ENCODE measurements at regions not wholly inside any gene's neighbourhood (a gene's known extent, or its start where the extent isn't known, plus 50 kb on each side); places are given as distances from the start of the nearest gene placed in this dataset.
"Not testable (repeated sequence)": the region's sequence is repeated elsewhere in the genome, so short reads cannot be mapped to it uniquely, and the experiment has no call there.

DNA sequence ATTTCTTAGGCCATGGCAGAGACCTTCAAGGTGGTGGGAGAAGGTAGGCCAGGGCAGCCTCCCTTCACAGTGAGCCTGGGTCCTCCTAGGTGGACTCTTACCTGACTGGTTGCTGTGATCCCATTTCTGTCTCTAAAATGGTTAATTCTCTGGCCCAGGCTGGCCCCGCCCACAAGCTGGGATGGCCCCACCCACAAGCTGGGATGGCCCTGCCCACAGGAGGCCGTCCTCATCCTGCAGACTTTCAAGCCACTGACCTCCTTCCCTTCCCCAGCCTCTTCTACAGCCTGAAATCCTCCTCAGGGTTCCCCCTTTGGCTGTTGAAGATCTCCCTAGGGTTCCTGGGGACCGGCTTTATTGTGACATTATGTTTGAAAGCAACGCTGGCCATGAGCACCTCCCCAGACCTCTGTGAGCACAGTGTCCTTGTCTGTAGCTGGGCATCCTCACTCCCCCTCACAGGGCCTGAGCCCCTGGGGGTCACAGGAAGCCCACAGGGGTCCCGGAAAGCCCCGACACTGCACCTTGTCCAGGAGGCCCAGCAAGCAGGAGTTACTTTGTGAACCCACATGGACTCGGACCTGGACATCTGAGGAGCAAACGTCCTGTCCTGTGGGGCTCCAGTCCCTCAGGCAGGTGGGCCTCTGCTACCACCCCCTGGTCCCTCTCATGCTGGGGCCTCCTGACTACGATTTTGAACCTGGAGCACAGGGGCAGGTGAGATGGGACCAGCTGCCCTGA lies 621.7 kb downstream of the MATN1 start:
- TF ChIP-seq, protein P1, sequence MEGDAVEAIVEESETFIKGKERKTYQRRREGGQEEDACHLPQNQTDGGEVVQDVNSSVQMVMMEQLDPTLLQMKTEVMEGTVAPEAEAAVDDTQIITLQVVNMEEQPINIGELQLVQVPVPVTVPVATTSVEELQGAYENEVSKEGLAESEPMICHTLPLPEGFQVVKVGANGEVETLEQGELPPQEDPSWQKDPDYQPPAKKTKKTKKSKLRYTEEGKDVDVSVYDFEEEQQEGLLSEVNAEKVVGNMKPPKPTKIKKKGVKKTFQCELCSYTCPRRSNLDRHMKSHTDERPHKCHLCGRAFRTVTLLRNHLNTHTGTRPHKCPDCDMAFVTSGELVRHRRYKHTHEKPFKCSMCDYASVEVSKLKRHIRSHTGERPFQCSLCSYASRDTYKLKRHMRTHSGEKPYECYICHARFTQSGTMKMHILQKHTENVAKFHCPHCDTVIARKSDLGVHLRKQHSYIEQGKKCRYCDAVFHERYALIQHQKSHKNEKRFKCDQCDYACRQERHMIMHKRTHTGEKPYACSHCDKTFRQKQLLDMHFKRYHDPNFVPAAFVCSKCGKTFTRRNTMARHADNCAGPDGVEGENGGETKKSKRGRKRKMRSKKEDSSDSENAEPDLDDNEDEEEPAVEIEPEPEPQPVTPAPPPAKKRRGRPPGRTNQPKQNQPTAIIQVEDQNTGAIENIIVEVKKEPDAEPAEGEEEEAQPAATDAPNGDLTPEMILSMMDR (IDR thresholded peaks at IDR 0.05; ENCODE audit: low read depth, low read length), result no peak
- H3K4me3 ChIP-seq (ENCODE audit: low read depth, low read length), result no peak overlapping the region

DNA sequence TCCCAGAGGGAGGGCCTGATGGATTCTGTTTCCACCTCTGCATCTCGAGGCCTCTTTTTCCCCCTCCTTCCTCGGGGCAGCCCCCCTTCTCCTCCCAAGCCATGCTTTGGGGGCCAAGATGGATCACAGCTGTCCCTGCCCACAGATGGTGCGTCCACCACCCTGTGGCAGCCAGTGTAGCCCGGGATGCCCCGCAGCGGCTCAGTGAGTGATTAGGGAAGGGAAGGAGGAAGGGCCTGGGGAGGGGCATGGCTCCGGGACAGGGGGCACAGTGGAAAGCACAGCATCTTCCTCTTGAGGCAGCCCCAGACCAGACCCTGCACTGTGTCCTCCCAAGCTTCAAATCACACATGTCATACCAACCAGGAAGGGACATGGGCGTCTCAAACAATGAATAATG lies 622.4 kb downstream of the MATN1 start:
- TF ChIP-seq, protein P1 (IDR thresholded peaks at IDR 0.05; ENCODE audit: low read depth, low read length), result no peak
- H3K4me3 ChIP-seq (ENCODE audit: low read depth, low read length), result no peak overlapping the region

DNA sequence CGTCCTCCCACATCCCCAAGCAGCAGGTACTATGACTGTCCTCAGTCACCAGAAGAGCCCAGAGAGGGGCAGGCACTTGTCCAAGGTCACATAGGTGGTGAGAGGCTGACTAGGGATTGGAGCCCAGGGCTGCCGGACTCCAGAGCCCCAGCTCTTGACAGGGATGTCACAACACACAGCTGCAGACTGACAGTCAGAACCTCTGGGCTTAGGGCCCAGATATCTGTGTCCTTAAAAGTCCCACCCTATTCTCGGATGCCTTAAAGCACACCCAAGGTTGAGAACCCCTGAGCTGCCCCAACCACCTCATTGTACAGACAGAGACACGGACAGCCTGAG lies 622.9 kb downstream of the MATN1 start:
- H3K4me3 ChIP-seq (ENCODE audit: low read depth, low read length), result no peak overlapping the region

DNA sequence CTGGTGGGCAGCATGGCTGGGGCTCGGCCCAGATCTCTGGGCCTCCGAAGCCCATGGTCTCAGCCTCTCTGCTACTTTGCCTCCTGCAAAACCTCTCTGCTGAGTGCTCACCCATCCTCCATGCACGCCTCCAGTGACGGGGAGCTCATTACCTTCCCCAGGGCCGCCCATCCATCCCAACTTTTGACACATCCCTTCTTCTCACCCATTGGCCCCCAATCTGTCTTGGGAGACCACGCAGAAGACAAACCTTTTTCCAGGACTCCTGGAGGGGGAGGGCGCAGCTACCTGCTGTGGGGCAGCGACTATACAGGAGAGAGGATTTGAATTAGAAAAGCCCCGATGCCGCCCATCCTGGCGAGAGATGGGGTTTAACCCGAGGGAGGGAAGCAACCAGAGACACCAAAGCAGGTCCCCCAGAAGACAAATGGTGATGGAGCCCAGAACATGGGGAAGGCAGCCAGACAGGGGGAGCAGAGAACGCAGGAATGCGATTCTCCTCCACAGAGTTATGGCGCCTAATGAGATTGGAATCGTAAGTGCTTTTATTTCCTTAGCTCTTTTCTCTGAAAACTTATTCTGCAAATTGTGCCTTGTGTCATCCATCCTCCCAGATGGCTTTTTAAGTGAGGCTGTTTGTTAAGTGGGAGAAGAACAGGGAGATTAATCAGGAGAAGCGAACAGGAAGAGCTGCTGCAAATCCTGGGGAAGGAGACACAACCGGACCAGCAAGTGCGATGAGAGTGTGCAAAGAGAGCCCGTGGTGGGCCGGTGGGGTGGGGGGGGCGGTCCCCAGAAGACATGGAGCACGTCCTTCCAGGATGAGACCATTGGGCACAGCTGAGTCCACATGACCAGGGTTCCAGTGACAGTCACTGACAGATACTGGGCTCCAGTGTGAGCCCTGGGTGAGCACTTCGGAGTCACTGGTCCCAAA lies 623.5 kb downstream of the MATN1 start:
- H3K4me3 ChIP-seq (ENCODE audit: low read depth, low read length), result no peak overlapping the region
- TF ChIP-seq, protein P1 (IDR thresholded peaks at IDR 0.05; ENCODE audit: low read depth, low read length), result no peak

More for the DNA sequence above, 622.9 kb downstream of the MATN1 start:
- TF ChIP-seq, protein P1 (IDR thresholded peaks at IDR 0.05; ENCODE audit: low read depth, low read length), result no peak

DNA sequence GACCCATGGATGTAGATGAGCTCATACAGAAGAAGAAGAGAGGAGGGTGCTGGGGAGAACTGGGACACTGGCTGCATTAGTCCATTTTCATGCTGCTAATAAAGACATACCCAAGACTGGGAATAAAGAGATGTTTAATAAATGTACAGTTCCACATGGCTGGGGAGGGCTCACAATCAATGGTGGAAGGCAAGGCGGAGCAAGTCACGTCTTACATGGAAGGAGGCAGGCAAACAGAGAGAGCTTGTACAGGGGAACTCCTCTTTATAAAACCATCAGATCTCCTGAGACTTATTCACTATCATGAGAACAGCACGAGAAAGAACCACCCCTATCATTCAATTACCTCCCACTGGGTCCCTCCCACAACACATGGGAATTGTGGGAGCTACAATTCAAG lies 625.5 kb downstream of the MATN1 start:
- not testable (repeated sequence) for H3K4me3 ChIP-seq (ENCODE audit: low read depth, low read length)

DNA sequence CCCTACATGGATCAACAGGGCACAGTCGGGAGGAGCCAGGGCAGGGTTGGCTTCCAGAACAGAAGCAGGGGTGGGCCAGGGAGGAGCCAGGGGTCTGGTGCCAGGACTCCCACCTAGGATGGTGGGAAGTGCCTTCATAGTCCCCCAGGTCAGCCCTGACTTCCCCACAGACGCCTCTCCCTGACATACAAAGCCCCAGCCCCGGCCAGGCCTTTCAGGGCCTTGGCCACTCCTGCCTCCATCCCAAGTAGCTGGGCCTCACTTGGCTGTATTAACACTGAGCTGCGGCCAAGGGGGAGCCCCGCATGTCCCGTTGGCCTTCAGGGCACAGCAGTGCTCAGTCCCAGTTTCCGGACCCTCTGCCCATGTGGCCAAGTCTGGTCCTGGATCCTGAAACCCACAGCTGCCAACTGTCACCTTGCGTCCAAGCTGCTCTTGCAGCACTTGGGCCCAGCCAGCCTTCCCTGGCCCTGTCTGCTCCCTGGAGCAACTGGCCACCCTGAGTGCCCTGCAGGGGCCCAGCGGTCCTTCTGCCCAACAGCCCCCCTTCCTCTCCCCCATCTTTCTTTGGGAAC lies 627.8 kb downstream of the MATN1 start:
- TF ChIP-seq, protein P1 (IDR thresholded peaks at IDR 0.05; ENCODE audit: low read depth, low read length), result no peak
- no peak overlapping the region for H3K4me3 ChIP-seq (ENCODE audit: low read depth, low read length)

DNA sequence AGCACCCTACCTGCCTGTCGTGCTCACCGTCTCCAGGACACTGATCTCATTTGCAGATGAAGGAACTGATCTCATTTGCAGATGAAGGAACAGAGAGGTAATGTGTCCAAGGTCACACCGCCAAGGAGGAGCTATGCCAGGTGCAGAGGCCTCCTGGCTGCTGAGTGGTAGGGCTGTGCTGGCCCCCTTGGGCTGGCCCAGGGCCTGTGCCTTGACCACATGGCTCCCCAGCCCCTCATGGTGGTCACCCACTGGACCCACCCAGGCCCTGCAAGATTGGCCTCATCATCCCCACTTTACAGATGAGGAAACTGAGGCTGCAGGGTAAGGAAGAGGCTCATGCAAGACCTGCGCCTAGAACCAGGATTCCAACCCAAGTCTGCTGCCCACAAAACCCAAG lies 628.3 kb downstream of the MATN1 start:
- H3K4me3 ChIP-seq (ENCODE audit: low read depth, low read length), result no peak overlapping the region
- TF ChIP-seq, protein P1 (IDR thresholded peaks at IDR 0.05; ENCODE audit: low read depth, low read length), result no peak

All from WI38 (cell line).